ENCODE measurements at regions not wholly inside any gene's neighbourhood (a gene's known extent, or its start where the extent isn't known, plus 50 kb on each side); places are given as distances from the start of the nearest gene placed in this dataset.
A peak's percentile ranks its signal among the peaks of the same experiment; 100 is the strongest.

GRCh38 chr2:145408980-145409379 is 889.1 kb upstream of the ZEB2 start:
- Mint-ChIP-seq H3K36me3 (ENCODE audit: insufficient read depth, unreplicated experiment) (no peaks in the 10 kb centered on the region), H3K9me3 (ENCODE audit: unreplicated experiment) (peaks cover 4% of the 10 kb centered on the region), H3K27me3 (ENCODE audit: insufficient read depth, unreplicated experiment) (no peaks in the 10 kb centered on the region), H3K27ac (ENCODE audit: low read depth, unreplicated experiment) (no peak overlapping the region), H3K4me1 (ENCODE audit: insufficient read depth, unreplicated experiment) (no peaks in the 10 kb centered on the region), H3K4me3 (ENCODE audit: unreplicated experiment) (no peak overlapping the region)
- DNase-seq (ENCODE audit: unreplicated experiment) = no peak
- POLR2A ChIA-PET = no interaction called here
- TF ChIP-seq, protein P1, sequence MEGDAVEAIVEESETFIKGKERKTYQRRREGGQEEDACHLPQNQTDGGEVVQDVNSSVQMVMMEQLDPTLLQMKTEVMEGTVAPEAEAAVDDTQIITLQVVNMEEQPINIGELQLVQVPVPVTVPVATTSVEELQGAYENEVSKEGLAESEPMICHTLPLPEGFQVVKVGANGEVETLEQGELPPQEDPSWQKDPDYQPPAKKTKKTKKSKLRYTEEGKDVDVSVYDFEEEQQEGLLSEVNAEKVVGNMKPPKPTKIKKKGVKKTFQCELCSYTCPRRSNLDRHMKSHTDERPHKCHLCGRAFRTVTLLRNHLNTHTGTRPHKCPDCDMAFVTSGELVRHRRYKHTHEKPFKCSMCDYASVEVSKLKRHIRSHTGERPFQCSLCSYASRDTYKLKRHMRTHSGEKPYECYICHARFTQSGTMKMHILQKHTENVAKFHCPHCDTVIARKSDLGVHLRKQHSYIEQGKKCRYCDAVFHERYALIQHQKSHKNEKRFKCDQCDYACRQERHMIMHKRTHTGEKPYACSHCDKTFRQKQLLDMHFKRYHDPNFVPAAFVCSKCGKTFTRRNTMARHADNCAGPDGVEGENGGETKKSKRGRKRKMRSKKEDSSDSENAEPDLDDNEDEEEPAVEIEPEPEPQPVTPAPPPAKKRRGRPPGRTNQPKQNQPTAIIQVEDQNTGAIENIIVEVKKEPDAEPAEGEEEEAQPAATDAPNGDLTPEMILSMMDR (IDR thresholded peaks at IDR 0.05; ENCODE audit: unreplicated experiment) = no peak
- intact Hi-C loops (cut with micrococcal nuclease) = no loop called here
- no TSS peak for BruUV-seq (replicated peaks)
- CTCF ChIA-PET = no interaction called here

DNA sequence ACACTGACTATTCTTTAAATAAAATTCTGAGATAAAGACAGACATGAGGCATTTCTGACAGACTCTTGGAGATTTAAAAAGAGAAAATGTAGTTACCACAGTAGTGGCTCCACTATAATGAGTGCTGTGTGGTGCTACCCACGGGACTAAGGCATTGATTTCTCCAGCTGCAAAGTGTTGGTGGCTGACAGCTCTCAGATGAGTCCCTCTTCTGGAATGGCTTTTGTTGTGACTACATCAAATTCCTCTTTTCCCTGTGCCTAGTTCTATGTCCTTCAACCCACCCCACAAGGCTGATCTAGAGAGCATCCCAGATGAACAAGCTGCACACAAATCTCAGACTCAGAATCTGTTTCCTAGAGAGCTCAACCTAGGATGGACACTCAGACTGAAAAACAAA is 884.8 kb upstream of the ZEB2 start:
- H3K36me3 Mint-ChIP-seq (ENCODE audit: insufficient read depth, unreplicated experiment) = no peaks in the 10 kb centered on the region
- H3K4me1 Mint-ChIP-seq (ENCODE audit: insufficient read depth, unreplicated experiment) = no peaks in the 10 kb centered on the region
- DNase-seq (ENCODE audit: unreplicated experiment) = no peak
- ChIA-PET CTCF (interaction anchor here (0.5 kb wide), 1 partner anchor 255 kb away, joined by 3 read pairs; no protein-coding TSS in a partner anchor), POLR2A (no interaction called here)
- H3K27ac Mint-ChIP-seq (ENCODE audit: low read depth, unreplicated experiment) = no peak overlapping the region
- H3K4me3 Mint-ChIP-seq (ENCODE audit: unreplicated experiment) = no peak overlapping the region
- no TSS peak for BruUV-seq (replicated peaks)
- intact Hi-C loops (cut with micrococcal nuclease) = no loop called here
- H3K9me3 Mint-ChIP-seq (ENCODE audit: unreplicated experiment) = no peaks in the 10 kb centered on the region
- no peaks in the 10 kb centered on the region for H3K27me3 Mint-ChIP-seq (ENCODE audit: insufficient read depth, unreplicated experiment)
- TF ChIP-seq, protein P1 (IDR thresholded peaks at IDR 0.05; ENCODE audit: unreplicated experiment) = no peak

GRCh38 chr2:145402706-145403277 is 882.9 kb upstream of the ZEB2 start:
- Mint-ChIP-seq H3K27ac (ENCODE audit: low read depth, unreplicated experiment) (no peak overlapping the region), H3K27me3 (ENCODE audit: insufficient read depth, unreplicated experiment) (no peaks in the 10 kb centered on the region), H3K9me3 (ENCODE audit: unreplicated experiment) (no peaks in the 10 kb centered on the region), H3K4me1 (ENCODE audit: insufficient read depth, unreplicated experiment) (no peaks in the 10 kb centered on the region), H3K4me3 (ENCODE audit: unreplicated experiment) (no peak overlapping the region), H3K36me3 (ENCODE audit: insufficient read depth, unreplicated experiment) (no peaks in the 10 kb centered on the region)
- intact Hi-C loops (cut with micrococcal nuclease) = no loop called here
- ChIA-PET CTCF (interaction anchor here (0.6 kb wide), 2 partner anchors 75 to 81 kb away, joined by 3 read pairs; no protein-coding TSS in a partner anchor), POLR2A (interaction anchor here (0.7 kb wide), 1 partner anchor 440 kb away, joined by 3 read pairs; no protein-coding TSS in a partner anchor)
- BruUV-seq (replicated peaks) = no TSS peak
- peak; percentile 6 for DNase-seq (ENCODE audit: unreplicated experiment)
- TF ChIP-seq, protein P1 (IDR thresholded peaks at IDR 0.05; ENCODE audit: unreplicated experiment) = no peak

DNA sequence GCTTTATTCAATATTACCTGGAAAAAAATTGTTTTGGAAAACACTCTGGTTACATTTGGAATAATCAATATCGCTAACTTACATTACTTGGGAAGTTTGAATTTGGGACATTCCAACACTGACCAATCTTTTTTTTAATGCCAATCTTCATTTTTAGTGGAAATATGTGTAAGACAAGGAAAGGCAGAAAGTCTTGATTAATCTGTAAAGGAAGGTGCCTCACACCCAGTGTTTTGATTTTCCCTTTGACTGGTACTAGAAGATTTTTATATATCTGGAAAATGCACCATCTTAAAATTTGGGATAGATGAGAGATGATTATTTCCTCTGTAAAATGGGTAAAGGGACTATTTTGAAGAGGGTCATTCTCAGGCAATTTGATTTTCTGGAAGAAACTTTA is 879.2 kb upstream of the ZEB2 start:
- no peak for DNase-seq (ENCODE audit: unreplicated experiment)
- BruUV-seq (replicated peaks) = no TSS peak
- intact Hi-C loops (cut with micrococcal nuclease) = no loop called here
- Mint-ChIP-seq H3K4me1 (ENCODE audit: insufficient read depth, unreplicated experiment) (no peaks in the 10 kb centered on the region), H3K27ac (ENCODE audit: low read depth, unreplicated experiment) (no peak overlapping the region), H3K36me3 (ENCODE audit: insufficient read depth, unreplicated experiment) (no peaks in the 10 kb centered on the region), H3K27me3 (ENCODE audit: insufficient read depth, unreplicated experiment) (no peaks in the 10 kb centered on the region), H3K9me3 (ENCODE audit: unreplicated experiment) (no peaks in the 10 kb centered on the region), H3K4me3 (ENCODE audit: unreplicated experiment) (no peak overlapping the region)
- POLR2A ChIA-PET = no interaction called here
- CTCF ChIA-PET = no interaction called here
- TF ChIP-seq, protein P1 (IDR thresholded peaks at IDR 0.05; ENCODE audit: unreplicated experiment) = no peak

Measured in MCF 10A (cell line).